ENCODE measurements at regions not wholly inside any gene's neighbourhood (a gene's known extent, or its start where the extent isn't known, plus 50 kb on each side); places are given as distances from the start of the nearest gene placed in this dataset.

- no peaks in the 10 kb centered on the region for H3K4me1 Mint-ChIP-seq
- no peaks in the 10 kb centered on the region for H3K27me3 Mint-ChIP-seq
- ATAC-seq (replicated peaks; ENCODE audit: extremely low read depth, poor library complexity, severe bottlenecking) = no peak
- H3K4me3 Mint-ChIP-seq = no peak overlapping the region
- H3K27ac Mint-ChIP-seq (ENCODE audit: low read depth) = no peak overlapping the region
- DNase-seq (ENCODE audit: low spot score in 2 of 2) = no peak
- H3K36me3 Mint-ChIP-seq (ENCODE audit: insufficient read depth) = no peaks in the 10 kb centered on the region
- no peaks in the 10 kb centered on the region for H3K9me3 Mint-ChIP-seq
Measured at GRCh38 chr12:13509740-13510139, 313.2 kb downstream of the EMP1 start.

DNA sequence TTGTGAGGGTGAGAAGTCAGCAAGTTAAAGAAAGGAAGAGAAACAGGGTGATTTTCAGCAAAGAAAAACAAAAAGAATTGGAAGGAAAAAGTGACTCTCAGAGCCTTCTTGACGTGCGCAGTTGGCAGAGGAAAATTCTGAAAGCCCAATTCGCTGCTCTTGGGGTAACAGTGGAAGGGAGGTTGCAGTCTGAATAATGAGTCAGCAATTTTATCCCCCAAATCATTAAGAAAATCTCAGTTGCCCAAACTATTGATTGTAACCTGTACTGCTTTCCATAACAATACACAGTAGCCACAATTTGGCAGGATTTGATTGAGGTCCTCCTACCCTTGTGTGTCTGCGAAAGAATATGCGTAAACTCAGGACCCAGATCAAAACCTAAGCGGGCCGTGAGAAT is 309.1 kb downstream of the EMP1 start:
- no peak for ATAC-seq (replicated peaks; ENCODE audit: extremely low read depth, poor library complexity, severe bottlenecking)
- Mint-ChIP-seq H3K4me1 (no peaks in the 10 kb centered on the region), H3K27me3 (no peaks in the 10 kb centered on the region), H3K9me3 (no peaks in the 10 kb centered on the region), H3K27ac (ENCODE audit: low read depth) (no peak overlapping the region), H3K36me3 (ENCODE audit: insufficient read depth) (no peaks in the 10 kb centered on the region), H3K4me3 (no peak overlapping the region)
- DNase-seq (ENCODE audit: low spot score in 2 of 2) = no peak

GRCh38 chr12:13505224-13505623 is 308.7 kb downstream of the EMP1 start:
- ATAC-seq (replicated peaks; ENCODE audit: extremely low read depth, poor library complexity, severe bottlenecking) = no peak
- Mint-ChIP-seq H3K27ac (ENCODE audit: low read depth) (no peak overlapping the region), H3K9me3 (no peaks in the 10 kb centered on the region), H3K4me1 (no peaks in the 10 kb centered on the region), H3K27me3 (no peaks in the 10 kb centered on the region), H3K36me3 (ENCODE audit: insufficient read depth) (no peaks in the 10 kb centered on the region), H3K4me3 (no peak overlapping the region)
- no peak for DNase-seq (ENCODE audit: low spot score in 2 of 2)

DNA sequence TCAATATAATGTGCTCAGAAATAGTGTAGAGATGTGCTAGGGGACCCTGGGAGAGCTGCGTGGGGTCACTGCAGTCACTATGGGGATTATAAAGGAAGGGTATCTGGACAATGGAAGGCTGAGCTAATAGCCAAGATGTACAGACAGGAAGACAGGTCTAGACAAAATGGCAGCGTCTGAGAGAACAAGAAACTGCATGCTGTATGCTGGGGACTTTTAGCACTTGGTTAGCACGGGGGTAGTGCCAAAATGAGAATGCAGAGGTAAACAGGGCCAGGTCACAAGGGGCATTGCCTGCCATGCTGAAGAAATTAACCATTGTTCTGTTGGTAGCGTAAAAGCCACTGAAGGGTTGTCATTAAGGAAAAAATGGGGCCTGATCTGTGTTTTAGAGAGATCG is 308.2 kb downstream of the EMP1 start:
- Mint-ChIP-seq H3K4me1 (no peaks in the 10 kb centered on the region), H3K9me3 (no peaks in the 10 kb centered on the region), H3K27me3 (peaks cover 4% of the 10 kb centered on the region), H3K4me3 (no peak overlapping the region), H3K36me3 (ENCODE audit: insufficient read depth) (no peaks in the 10 kb centered on the region), H3K27ac (ENCODE audit: low read depth) (no peak overlapping the region)
- DNase-seq (ENCODE audit: low spot score in 2 of 2) = no peak
- no peak for ATAC-seq (replicated peaks; ENCODE audit: extremely low read depth, poor library complexity, severe bottlenecking)

GRCh38 chr12:13504074-13504473 is 307.5 kb downstream of the EMP1 start:
- no peak for ATAC-seq (replicated peaks; ENCODE audit: extremely low read depth, poor library complexity, severe bottlenecking)
- no peaks in the 10 kb centered on the region for H3K4me1 Mint-ChIP-seq
- H3K9me3 Mint-ChIP-seq = no peaks in the 10 kb centered on the region
- no peak overlapping the region for H3K4me3 Mint-ChIP-seq
- peaks cover 11% of the 10 kb centered on the region for H3K27me3 Mint-ChIP-seq
- no peak overlapping the region for H3K27ac Mint-ChIP-seq (ENCODE audit: low read depth)
- DNase-seq (ENCODE audit: low spot score in 2 of 2) = no peak
- H3K36me3 Mint-ChIP-seq (ENCODE audit: insufficient read depth) = no peaks in the 10 kb centered on the region

DNA sequence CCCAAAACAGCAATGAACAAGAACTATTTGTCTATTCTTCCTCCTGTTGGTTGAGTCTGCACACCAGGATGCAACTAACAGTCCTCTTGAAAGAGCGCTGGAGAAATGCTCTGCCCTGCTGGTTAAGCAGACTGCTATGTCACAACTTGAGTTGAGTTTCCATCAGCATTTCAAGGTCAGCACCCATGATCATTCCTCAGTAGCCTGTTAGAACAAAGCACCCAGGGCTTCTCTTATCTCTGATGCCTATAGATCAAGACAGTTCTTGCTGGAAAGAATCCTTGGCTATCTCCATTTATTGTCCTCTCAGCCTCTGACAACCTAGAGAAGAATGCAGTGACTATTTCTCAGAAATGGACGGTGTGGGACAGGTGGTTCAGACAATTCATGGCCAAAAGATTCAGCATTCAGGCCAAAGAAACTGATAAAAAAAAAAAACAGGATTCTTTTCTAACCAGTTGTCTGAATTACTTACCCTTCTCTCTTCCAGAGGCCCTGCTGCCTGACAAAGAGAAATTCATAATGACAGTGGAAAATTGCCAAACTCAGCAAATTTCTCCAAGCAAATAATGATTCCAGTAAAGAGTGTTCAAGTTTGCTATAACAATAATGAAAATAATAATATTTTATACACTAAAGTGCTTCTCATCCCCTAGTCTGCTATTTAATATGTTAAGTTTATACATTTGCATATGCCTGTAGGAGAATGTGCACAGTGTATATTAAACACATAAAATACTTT is 306.7 kb downstream of the EMP1 start:
- H3K27ac Mint-ChIP-seq (ENCODE audit: low read depth) = no peak overlapping the region
- H3K4me1 Mint-ChIP-seq = no peaks in the 10 kb centered on the region
- H3K4me3 Mint-ChIP-seq = no peak overlapping the region
- no peaks in the 10 kb centered on the region for H3K36me3 Mint-ChIP-seq (ENCODE audit: insufficient read depth)
- H3K27me3 Mint-ChIP-seq = peaks cover 19% of the 10 kb centered on the region
- ATAC-seq (replicated peaks; ENCODE audit: extremely low read depth, poor library complexity, severe bottlenecking) (no peak), DNase-seq (ENCODE audit: low spot score in 2 of 2) (no peak)
- H3K9me3 Mint-ChIP-seq = no peaks in the 10 kb centered on the region

- Mint-ChIP-seq H3K9me3 (no peaks in the 10 kb centered on the region), H3K36me3 (ENCODE audit: insufficient read depth) (no peaks in the 10 kb centered on the region), H3K27me3 (peaks cover 22% of the 10 kb centered on the region), H3K4me1 (no peaks in the 10 kb centered on the region), H3K27ac (ENCODE audit: low read depth) (no peak overlapping the region), H3K4me3 (no peak overlapping the region)
- no peak for DNase-seq (ENCODE audit: low spot score in 2 of 2)
- no peak for ATAC-seq (replicated peaks; ENCODE audit: extremely low read depth, poor library complexity, severe bottlenecking)
Measured at GRCh38 chr12:13499008-13499407, 302.5 kb downstream of the EMP1 start.

DNA sequence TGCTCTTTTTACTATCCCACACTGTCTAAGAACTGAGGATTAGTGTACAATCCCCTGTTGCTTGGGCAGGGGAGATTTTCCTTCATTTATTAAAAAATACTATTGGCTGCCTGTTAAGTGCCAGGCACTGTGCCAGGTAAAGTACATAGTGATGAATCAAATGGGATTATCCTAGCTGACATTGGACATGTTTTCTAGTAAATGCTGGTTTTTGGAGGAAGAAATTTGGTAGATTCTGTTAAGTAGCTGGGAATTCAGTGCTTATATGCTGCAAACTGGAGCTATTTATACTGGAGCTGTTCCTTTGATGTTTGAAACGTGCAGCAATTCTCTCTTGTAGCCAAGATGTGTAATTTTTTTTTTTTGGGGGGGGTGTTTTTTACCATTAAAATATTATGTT is 299.6 kb downstream of the EMP1 start:
- Mint-ChIP-seq H3K4me3 (no peak overlapping the region), H3K27ac (ENCODE audit: low read depth) (no peak overlapping the region), H3K9me3 (peaks cover 4% of the 10 kb centered on the region), H3K4me1 (no peaks in the 10 kb centered on the region), H3K27me3 (peaks cover 26% of the 10 kb centered on the region), H3K36me3 (ENCODE audit: insufficient read depth) (no peaks in the 10 kb centered on the region)
- ATAC-seq (replicated peaks; ENCODE audit: extremely low read depth, poor library complexity, severe bottlenecking) (no peak), DNase-seq (ENCODE audit: low spot score in 2 of 2) (no peak)

DNA sequence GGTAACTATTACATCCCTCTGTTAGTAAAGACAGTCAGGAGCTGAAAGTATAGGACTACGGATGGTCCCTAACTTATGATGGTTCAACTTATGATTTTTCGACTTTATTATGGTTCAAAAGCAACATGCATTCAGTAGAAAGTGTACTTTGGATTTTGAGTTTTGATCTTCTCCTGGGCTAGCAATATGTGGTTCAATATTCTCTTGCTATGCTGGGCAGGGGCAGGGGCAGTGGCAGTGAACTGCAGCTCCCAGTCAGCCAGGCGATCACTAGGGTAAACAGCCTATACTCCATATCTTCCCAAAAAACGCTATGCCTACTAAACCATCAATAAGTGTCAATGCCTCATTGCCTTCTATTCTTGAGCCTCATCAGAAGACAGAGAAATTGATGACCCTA is 292.7 kb downstream of the EMP1 start:
- Mint-ChIP-seq H3K27me3 (peaks cover 16% of the 10 kb centered on the region), H3K4me3 (no peak overlapping the region), H3K36me3 (ENCODE audit: insufficient read depth) (no peaks in the 10 kb centered on the region), H3K27ac (ENCODE audit: low read depth) (no peak overlapping the region), H3K4me1 (no peaks in the 10 kb centered on the region), H3K9me3 (peaks cover 15% of the 10 kb centered on the region)
- no peak for ATAC-seq (replicated peaks; ENCODE audit: extremely low read depth, poor library complexity, severe bottlenecking)
- DNase-seq (ENCODE audit: low spot score in 2 of 2) = no peak

DNA sequence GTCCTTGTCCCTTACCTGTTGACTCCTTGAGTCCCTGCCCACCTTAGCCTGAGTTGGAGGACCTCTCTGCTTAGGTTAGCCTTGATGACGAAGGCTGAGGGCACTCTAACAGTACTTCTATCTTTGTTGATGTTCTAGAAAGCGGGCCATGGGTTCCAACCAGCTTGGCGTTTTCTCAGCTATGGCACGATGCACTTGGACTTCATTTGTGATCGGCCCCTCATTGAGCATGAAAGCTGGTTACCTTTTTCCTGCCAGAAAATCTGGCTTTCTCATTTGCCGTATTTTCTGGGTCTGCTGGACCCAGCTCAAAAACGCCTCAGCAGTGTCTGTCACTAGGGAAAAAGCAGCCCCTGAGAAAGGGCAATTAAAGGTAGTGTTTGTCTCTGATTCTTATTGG is 290.8 kb downstream of the EMP1 start:
- peaks cover 11% of the 10 kb centered on the region for H3K9me3 Mint-ChIP-seq
- H3K27ac Mint-ChIP-seq (ENCODE audit: low read depth) = no peak overlapping the region
- no peak for DNase-seq (ENCODE audit: low spot score in 2 of 2)
- H3K4me3 Mint-ChIP-seq = no peak overlapping the region
- no peaks in the 10 kb centered on the region for H3K36me3 Mint-ChIP-seq (ENCODE audit: insufficient read depth)
- no peak for ATAC-seq (replicated peaks; ENCODE audit: extremely low read depth, poor library complexity, severe bottlenecking)
- peaks cover 16% of the 10 kb centered on the region for H3K27me3 Mint-ChIP-seq
- no peaks in the 10 kb centered on the region for H3K4me1 Mint-ChIP-seq

DNA sequence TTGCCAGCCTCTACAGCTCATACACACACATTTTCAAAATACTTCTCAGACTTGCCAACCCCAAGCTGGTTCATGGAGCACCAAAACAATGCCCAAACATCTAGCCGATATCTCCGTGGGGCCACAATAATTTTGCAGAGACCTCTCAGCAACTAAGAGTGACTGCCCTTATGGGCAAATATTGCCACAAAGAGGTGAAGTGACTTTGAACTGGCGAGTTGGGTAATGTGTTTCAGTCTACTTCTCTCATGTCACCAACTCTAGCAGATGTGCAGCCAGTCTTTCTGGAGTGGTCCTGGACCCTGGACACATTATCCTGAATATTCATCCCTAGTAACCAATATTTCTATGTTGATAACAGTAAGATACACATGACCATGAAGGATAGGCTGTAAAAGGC is 290.3 kb downstream of the EMP1 start:
- no peak overlapping the region for H3K27ac Mint-ChIP-seq (ENCODE audit: low read depth)
- no peaks in the 10 kb centered on the region for H3K36me3 Mint-ChIP-seq (ENCODE audit: insufficient read depth)
- DNase-seq (ENCODE audit: low spot score in 2 of 2) (no peak), ATAC-seq (replicated peaks; ENCODE audit: extremely low read depth, poor library complexity, severe bottlenecking) (no peak)
- H3K9me3 Mint-ChIP-seq = peaks cover 11% of the 10 kb centered on the region
- H3K4me1 Mint-ChIP-seq = no peaks in the 10 kb centered on the region
- peaks cover 17% of the 10 kb centered on the region for H3K27me3 Mint-ChIP-seq
- H3K4me3 Mint-ChIP-seq = no peak overlapping the region

DNA sequence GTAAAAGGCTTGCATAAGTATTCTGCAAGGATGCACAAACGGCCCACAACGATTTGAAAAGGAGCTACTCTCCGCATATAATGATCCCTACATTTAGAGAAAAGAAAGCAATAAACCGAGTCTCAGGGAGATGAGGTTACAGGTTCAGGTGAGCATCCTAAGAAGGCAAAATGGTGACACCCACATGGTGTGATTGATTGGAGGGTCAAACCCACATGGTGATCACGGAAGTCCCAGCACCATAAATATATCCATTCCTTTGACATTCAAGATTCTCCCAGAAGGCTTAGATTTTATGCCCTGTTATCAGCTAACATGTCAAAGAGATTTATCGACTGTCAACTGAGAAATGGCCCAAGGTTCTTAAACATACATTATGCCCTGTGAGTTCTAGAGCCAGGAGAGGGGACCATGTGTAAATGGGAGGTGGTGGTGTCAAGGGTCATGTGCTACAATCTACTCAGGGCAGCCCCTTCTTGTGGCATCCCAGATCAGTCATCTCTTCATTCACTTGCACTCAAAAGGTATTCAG is 282.2 kb downstream of the EMP1 start:
- Mint-ChIP-seq H3K4me3 (no peak overlapping the region), H3K4me1 (no peaks in the 10 kb centered on the region), H3K27me3 (peaks cover 40% of the 10 kb centered on the region), H3K27ac (ENCODE audit: low read depth) (no peak overlapping the region), H3K9me3 (no peaks in the 10 kb centered on the region), H3K36me3 (ENCODE audit: insufficient read depth) (no peaks in the 10 kb centered on the region)
- DNase-seq (ENCODE audit: low spot score in 2 of 2) = no peak
- no peak for ATAC-seq (replicated peaks; ENCODE audit: extremely low read depth, poor library complexity, severe bottlenecking)

DNA sequence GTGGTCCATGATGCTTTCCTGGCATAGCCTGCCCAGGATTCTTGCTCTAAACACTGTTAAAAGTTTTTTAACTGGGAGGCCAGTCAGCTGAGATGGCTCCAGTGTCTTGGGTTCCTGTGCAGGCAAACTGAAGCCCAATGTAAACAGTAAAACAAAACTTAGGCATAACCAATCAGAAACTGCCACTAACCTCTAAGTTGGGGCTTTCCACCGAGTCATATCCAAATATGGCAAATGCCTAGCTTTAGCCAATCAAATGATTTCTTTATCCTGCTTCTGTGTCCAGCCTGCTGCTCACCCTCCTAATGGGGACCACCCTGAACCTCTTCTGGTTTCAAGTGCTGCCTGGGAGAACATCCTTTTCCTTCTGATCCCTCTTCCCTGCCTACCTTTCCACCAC is 277.9 kb downstream of the EMP1 start:
- DNase-seq (ENCODE audit: low spot score in 2 of 2) (no peak), ATAC-seq (replicated peaks; ENCODE audit: extremely low read depth, poor library complexity, severe bottlenecking) (no peak)
- peaks cover 41% of the 10 kb centered on the region for H3K27me3 Mint-ChIP-seq
- H3K9me3 Mint-ChIP-seq = no peaks in the 10 kb centered on the region
- H3K4me3 Mint-ChIP-seq = no peak overlapping the region
- no peaks in the 10 kb centered on the region for H3K36me3 Mint-ChIP-seq (ENCODE audit: insufficient read depth)
- H3K27ac Mint-ChIP-seq (ENCODE audit: low read depth) = no peak overlapping the region
- H3K4me1 Mint-ChIP-seq = no peaks in the 10 kb centered on the region

Data from central memory CD8-positive, alpha-beta T cell (primary cell).